ENCODE measurements at regions not wholly inside any gene's neighbourhood (a gene's known extent, or its start where the extent isn't known, plus 50 kb on each side); places are given as distances from the start of the nearest gene placed in this dataset.

DNA sequence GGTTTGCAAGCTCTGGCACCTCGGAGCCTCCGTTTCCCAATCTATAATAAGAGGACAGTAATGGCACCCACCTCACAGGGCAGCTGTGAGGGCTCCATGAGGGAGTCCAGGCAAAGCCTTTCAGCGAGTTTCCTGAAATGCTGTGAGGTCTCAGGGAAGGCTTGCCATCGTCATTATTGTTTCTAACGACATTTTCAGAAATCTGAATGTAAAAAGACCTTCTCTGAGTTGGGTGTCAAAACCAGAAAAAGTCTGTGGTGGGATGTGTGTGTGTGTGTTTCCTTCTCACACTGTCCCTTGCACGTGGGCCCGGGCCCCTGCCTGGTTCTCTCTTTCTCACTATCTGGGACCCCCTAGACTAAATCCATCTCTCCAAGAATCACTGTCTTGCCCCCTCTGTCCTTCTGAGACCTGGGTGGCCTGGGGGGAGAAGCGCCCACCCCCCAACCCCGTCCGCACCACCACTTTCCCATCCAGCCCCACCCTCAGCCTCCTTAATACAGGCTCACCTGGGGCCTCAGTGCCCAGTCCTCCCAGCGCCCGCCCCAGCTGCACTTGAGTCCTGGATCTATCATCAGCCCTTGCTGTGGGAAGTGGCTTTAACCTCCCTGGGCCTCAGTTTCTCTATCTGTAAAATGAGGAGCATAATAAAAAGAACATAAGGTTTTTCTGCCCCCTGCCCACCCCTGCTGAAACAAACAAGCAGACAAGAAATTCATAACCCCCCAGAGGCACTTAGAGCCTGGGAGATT is 180.3 kb downstream of the C9orf50 start:
- no peak overlapping the region for H3K9ac ChIP-seq
- H3K27me3 ChIP-seq (ENCODE audit: insufficient read depth, low read depth): no peaks in the 10 kb centered on the region
- H3K27ac ChIP-seq: no peak overlapping the region
- H2AFZ ChIP-seq (ENCODE audit: low read depth): no peak overlapping the region
- H3K4me2 ChIP-seq: no peak overlapping the region
- H3K36me3 ChIP-seq (ENCODE audit: insufficient read depth): no peaks in the 10 kb centered on the region
- no peaks in the 10 kb centered on the region for H4K20me1 ChIP-seq (ENCODE audit: insufficient read depth)
- no peaks in the 10 kb centered on the region for H3K79me2 ChIP-seq (ENCODE audit: insufficient read depth, low read depth)
- TF ChIP-seq, protein P1, sequence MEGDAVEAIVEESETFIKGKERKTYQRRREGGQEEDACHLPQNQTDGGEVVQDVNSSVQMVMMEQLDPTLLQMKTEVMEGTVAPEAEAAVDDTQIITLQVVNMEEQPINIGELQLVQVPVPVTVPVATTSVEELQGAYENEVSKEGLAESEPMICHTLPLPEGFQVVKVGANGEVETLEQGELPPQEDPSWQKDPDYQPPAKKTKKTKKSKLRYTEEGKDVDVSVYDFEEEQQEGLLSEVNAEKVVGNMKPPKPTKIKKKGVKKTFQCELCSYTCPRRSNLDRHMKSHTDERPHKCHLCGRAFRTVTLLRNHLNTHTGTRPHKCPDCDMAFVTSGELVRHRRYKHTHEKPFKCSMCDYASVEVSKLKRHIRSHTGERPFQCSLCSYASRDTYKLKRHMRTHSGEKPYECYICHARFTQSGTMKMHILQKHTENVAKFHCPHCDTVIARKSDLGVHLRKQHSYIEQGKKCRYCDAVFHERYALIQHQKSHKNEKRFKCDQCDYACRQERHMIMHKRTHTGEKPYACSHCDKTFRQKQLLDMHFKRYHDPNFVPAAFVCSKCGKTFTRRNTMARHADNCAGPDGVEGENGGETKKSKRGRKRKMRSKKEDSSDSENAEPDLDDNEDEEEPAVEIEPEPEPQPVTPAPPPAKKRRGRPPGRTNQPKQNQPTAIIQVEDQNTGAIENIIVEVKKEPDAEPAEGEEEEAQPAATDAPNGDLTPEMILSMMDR (conservative IDR thresholded peaks at IDR 0.05; ENCODE audit: low read depth, low read length): no peak
- peaks cover 33% of the 10 kb centered on the region for H3K4me1 ChIP-seq (ENCODE audit: low read depth, poor library complexity, severe bottlenecking)
- H3K4me3 ChIP-seq (IDR thresholded peaks at IDR 0.05; ENCODE audit: insufficient read depth, low read depth, low read length): no peak overlapping the region

DNA sequence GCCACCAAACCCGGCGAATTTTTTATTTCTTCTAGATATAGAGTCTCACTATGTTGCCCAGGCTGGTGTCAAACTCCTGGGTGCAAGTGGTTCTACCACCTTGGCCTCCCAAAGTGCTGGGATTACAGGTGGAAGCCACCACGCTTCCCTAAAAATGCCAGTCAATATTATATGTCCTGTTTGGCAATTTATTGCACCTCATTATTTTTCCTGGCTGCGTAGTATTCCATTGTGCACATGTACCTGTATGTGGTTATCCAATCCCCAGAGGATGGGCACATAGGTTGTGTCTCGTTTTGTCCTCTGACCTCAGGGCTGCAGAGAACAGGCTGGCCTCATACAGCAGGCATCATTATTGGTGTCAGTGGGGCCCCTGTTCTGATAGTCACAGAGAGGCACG is 181.7 kb downstream of the C9orf50 start:
- Histone ChIP-seq H3K27ac (no peak overlapping the region), H3K36me3 (ENCODE audit: insufficient read depth) (no peaks in the 10 kb centered on the region), H3K4me3 (IDR thresholded peaks at IDR 0.05; ENCODE audit: insufficient read depth, low read depth, low read length) (no peak overlapping the region), H3K4me2 (no peak overlapping the region), H3K27me3 (ENCODE audit: insufficient read depth, low read depth) (no peaks in the 10 kb centered on the region), H3K9ac (no peak overlapping the region), H3K4me1 (ENCODE audit: low read depth, poor library complexity, severe bottlenecking) (peaks cover 47% of the 10 kb centered on the region), H3K79me2 (ENCODE audit: insufficient read depth, low read depth) (no peaks in the 10 kb centered on the region), H4K20me1 (ENCODE audit: insufficient read depth) (no peaks in the 10 kb centered on the region), H2AFZ (ENCODE audit: low read depth) (no peak overlapping the region)
- TF ChIP-seq, protein P1 (conservative IDR thresholded peaks at IDR 0.05; ENCODE audit: low read depth, low read length): no peak

DNA sequence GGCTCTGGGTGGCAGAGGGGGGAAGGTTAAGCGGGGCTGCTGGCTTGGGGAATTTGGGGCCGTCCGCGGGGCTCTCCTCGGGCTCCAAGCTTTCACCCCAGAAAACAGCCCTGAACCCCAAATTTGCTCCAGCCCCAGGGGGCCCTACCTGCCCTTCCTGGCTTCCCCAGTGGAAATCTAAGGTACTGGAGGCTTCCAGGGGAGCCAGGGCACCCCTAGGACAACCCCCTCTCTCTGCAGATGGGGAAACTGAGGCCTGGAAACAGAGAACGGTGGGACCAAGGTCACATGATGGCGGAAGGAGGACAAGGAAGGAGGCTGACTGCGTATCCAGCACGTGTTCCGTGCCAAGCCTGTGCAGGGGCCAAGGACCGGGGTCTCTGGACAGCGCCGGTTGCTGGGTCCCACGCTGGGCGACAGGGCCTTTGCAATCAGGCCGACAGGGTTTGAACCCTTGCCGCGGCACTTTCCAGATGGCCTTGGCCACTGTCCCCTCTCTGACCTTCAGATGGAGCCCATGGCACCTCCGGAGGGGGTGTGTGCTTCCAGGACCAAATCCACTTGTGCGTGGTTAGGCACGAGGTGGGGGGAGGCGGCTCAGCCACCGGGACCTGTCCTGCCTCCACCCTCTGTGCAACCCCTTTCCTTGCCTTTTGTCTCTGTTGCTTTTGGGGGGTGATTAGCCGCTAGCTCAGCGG is 183.1 kb downstream of the C9orf50 start:
- no peaks in the 10 kb centered on the region for H3K79me2 ChIP-seq (ENCODE audit: insufficient read depth, low read depth)
- H3K4me2 ChIP-seq: peak overlapping the region; percentile 66
- peak overlapping the region; percentile 97 for H2AFZ ChIP-seq (ENCODE audit: low read depth)
- H3K36me3 ChIP-seq (ENCODE audit: insufficient read depth): no peaks in the 10 kb centered on the region
- H3K27me3 ChIP-seq (ENCODE audit: insufficient read depth, low read depth): no peaks in the 10 kb centered on the region
- H3K4me1 ChIP-seq (ENCODE audit: low read depth, poor library complexity, severe bottlenecking): peaks cover 62% of the 10 kb centered on the region
- no peaks in the 10 kb centered on the region for H4K20me1 ChIP-seq (ENCODE audit: insufficient read depth)
- H3K27ac ChIP-seq: peak overlapping the region; percentile 71
- TF ChIP-seq, protein P1 (conservative IDR thresholded peaks at IDR 0.05; ENCODE audit: low read depth, low read length): no peak
- H3K4me3 ChIP-seq (IDR thresholded peaks at IDR 0.05; ENCODE audit: insufficient read depth, low read depth, low read length): no peak overlapping the region
- H3K9ac ChIP-seq: peak overlapping the region; percentile 69

DNA sequence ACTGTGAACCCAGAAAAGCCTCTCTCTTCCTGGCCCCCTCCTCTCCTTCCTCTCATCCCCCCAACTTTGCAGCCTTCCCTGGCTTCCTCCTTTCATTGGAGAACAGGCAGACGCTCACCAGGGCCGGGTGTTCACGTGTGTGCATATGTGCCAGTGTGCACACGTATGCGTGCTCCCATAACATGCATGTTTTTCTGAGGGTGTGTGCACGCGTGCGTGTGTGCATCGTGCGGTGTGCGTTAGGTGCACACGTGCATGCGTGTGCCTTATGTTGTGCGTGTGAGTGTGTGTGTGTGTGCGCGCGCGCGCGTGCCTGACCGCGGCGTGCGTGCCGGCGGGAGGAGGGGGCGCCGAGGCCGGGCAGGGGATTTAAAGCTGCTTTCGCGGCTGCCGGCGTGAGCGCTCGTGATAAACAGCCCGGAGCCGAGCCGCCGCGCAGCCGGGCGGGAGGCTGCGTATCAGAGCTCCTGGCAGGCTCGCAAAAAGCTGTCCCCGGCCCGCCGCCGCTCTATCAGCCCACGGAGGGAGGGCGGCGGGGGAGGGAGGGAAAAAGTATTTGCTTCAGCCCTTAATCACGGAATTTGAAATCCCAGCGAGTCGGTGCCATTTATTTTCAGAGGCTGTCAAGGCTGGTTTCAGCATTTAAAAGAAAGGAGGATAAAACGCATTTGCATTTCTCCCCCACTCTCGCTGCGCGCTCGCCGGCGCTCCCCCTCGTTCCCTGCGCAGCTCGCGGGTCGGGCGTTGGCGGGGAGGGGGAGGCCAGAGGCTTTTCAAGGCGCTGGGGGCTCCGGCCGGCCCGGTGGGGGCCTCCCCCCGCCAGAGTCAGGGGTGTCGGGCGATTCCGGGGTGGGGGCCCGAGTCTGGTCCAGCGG is 183.9 kb downstream of the C9orf50 start:
- peak overlapping the region; percentile 69 for H3K9ac ChIP-seq
- peak overlapping the region; percentile 71 for H3K27ac ChIP-seq
- H3K79me2 ChIP-seq (ENCODE audit: insufficient read depth, low read depth): no peaks in the 10 kb centered on the region
- H3K4me1 ChIP-seq (ENCODE audit: low read depth, poor library complexity, severe bottlenecking): peaks cover 65% of the 10 kb centered on the region
- H2AFZ ChIP-seq (ENCODE audit: low read depth): peak overlapping the region; percentile 97
- peak overlapping the region; percentile 66 for H3K4me2 ChIP-seq
- no peaks in the 10 kb centered on the region for H4K20me1 ChIP-seq (ENCODE audit: insufficient read depth)
- no peaks in the 10 kb centered on the region for H3K36me3 ChIP-seq (ENCODE audit: insufficient read depth)
- no peak overlapping the region for H3K4me3 ChIP-seq (IDR thresholded peaks at IDR 0.05; ENCODE audit: insufficient read depth, low read depth, low read length)
- TF ChIP-seq, protein P1 (conservative IDR thresholded peaks at IDR 0.05; ENCODE audit: low read depth, low read length): no peak
- no peaks in the 10 kb centered on the region for H3K27me3 ChIP-seq (ENCODE audit: insufficient read depth, low read depth)
